ENCODE measurements at regions not wholly inside any gene's neighbourhood (a gene's known extent, or its start where the extent isn't known, plus 50 kb on each side); places are given as distances from the start of the nearest gene placed in this dataset.

GRCh38 chr4:52311464-52312125, 260.5 kb downstream of the SPATA18 start:
- peaks cover 0 to 9% of the 10 kb centered on the region in 2 donors for H3K9me3 Mint-ChIP-seq
- DNase-seq (ENCODE audit: low spot score in 2 of 2), result no peak
- peaks cover 0 to 5% of the 10 kb centered on the region in 2 donors for H3K36me3 Mint-ChIP-seq
- no peak overlapping the region for H3K27ac Mint-ChIP-seq
- no peak for ATAC-seq

DNA sequence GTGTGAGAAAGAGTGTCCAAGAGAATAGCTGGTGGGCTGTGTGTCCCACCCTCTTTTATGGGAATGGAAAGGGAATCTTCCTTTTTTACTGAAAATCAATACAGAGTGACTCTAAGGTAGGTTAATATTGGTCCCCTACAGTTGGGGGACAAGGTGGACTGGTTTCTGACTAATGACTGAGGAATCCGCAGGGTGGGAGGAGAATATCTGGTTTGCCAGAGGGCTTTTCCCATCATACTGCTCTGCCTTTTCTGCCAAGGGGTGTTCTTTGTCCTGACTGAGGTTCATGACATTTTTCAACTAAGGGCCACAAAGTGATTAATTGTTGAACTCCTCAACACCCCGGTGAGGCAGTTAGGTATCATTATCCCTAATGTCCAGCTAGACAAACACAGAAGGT, 261.6 kb downstream of the SPATA18 start:
- DNase-seq (ENCODE audit: low spot score in 2 of 2) (no peak), ATAC-seq (no peak)
- Mint-ChIP-seq H3K27ac (no peak overlapping the region), H3K36me3 (peaks cover 0 to 5% of the 10 kb centered on the region in 2 donors), H3K9me3 (peaks cover 0 to 4% of the 10 kb centered on the region in 2 donors)

- Mint-ChIP-seq H3K36me3 (peaks cover 0 to 3% of the 10 kb centered on the region in 2 donors), H3K27ac (no peak overlapping the region), H3K9me3 (peaks cover 7 to 9% of the 10 kb centered on the region in 2 donors)
- DNase-seq (ENCODE audit: low spot score in 2 of 2) (no peak), ATAC-seq (no peak)
Observed at GRCh38 chr4:52317361-52317879, 266.3 kb downstream of the SPATA18 start.

- Mint-ChIP-seq H3K9me3 (peaks cover 9 to 12% of the 10 kb centered on the region in 2 donors), H3K36me3 (peaks cover 0 to 4% of the 10 kb centered on the region in 2 donors), H3K27ac (no peak overlapping the region)
- DNase-seq (ENCODE audit: low spot score in 2 of 2), result no peak
- no peak for ATAC-seq
Observed at GRCh38 chr4:52317981-52318380, 266.9 kb downstream of the SPATA18 start.

DNA sequence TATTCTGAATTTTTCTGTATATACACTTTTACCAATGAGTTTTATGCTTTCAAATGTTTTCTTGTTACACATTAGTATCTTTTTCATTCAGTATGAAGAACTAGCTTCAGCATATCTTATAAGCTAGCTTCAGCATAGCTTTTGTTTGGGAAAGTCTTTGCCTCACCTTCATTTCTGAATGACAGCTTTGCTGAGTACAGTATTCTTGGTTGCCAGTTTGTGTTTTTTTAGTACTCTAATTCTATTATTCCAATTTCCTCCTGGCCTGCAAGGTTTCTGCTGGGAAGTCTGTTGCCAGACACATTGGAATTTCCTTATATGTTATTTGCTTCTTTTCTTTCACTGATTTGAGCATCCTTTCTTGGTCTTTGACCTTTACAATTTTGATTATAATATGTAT, 278.8 kb downstream of the SPATA18 start:
- ATAC-seq, result no peak
- Mint-ChIP-seq H3K36me3 (peaks cover 15 to 21% of the 10 kb centered on the region in 2 donors), H3K9me3 (peaks cover 18 to 33% of the 10 kb centered on the region in 2 donors), H3K27ac (no peak overlapping the region)
- no peak for DNase-seq (ENCODE audit: low spot score in 2 of 2)

- Mint-ChIP-seq H3K36me3 (no peaks in the 10 kb centered on the region), H3K9me3 (peaks cover 0 to 11% of the 10 kb centered on the region in 2 donors), H3K27ac (no peak overlapping the region)
- DNase-seq (ENCODE audit: low spot score in 2 of 2), result no peak
- no peak for ATAC-seq
Observed at GRCh38 chr4:52343595-52343994, 292.5 kb downstream of the SPATA18 start.

GRCh38 chr4:52350926-52351325, 299.8 kb downstream of the SPATA18 start:
- ATAC-seq (no peak), DNase-seq (ENCODE audit: low spot score in 2 of 2) (no peak)
- H3K36me3 Mint-ChIP-seq, result no peaks in the 10 kb centered on the region
- H3K27ac Mint-ChIP-seq, result no peak overlapping the region
- H3K9me3 Mint-ChIP-seq, result peaks cover 4 to 7% of the 10 kb centered on the region in 2 donors

- Mint-ChIP-seq H3K27ac (no peak overlapping the region), H3K36me3 (no peaks in the 10 kb centered on the region), H3K9me3 (peaks cover 0 to 4% of the 10 kb centered on the region in 2 donors)
- no peak for DNase-seq (ENCODE audit: low spot score in 2 of 2)
- no peak for ATAC-seq
Observed at GRCh38 chr4:52358366-52358765, 300.7 kb downstream of the USP46 start.

DNA sequence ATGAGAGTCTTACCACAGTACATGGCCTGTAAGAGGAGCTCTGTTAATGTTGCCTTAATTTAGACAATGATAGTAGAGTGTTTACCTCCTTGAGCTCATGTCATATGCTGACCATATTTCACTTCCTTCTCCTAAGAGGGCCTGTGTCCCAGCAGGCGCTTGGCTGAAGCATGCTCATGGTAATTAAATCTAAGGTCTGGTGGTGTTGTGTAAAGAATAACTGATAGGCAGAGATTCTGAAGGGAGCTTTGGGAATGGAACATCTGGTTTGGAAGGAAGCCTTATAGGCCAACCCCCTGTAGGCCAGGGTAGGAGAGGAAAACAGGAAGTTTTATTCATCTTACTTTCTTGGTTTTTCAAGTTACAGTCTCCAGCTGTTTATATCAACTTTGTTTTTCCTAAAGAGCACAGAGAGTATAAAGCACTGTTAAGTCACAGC, 300.2 kb downstream of the USP46 start:
- H3K9me3 Mint-ChIP-seq, result peaks cover 0 to 4% of the 10 kb centered on the region in 2 donors
- ATAC-seq, result no peak
- H3K27ac Mint-ChIP-seq, result no peak overlapping the region
- DNase-seq (ENCODE audit: low spot score in 2 of 2), result no peak
- no peaks in the 10 kb centered on the region for H3K36me3 Mint-ChIP-seq

GRCh38 chr4:52366191-52366590, 292.9 kb downstream of the USP46 start:
- Mint-ChIP-seq H3K36me3 (no peaks in the 10 kb centered on the region), H3K9me3 (no peaks in the 10 kb centered on the region), H3K27ac (no peak overlapping the region)
- ATAC-seq (no peak), DNase-seq (ENCODE audit: low spot score in 2 of 2) (no peak)

GRCh38 chr4:52366621-52367020, 292.5 kb downstream of the USP46 start:
- DNase-seq (ENCODE audit: low spot score in 2 of 2), result no peak
- no peak for ATAC-seq
- Mint-ChIP-seq H3K36me3 (no peaks in the 10 kb centered on the region), H3K9me3 (no peaks in the 10 kb centered on the region), H3K27ac (no peak overlapping the region)

DNA sequence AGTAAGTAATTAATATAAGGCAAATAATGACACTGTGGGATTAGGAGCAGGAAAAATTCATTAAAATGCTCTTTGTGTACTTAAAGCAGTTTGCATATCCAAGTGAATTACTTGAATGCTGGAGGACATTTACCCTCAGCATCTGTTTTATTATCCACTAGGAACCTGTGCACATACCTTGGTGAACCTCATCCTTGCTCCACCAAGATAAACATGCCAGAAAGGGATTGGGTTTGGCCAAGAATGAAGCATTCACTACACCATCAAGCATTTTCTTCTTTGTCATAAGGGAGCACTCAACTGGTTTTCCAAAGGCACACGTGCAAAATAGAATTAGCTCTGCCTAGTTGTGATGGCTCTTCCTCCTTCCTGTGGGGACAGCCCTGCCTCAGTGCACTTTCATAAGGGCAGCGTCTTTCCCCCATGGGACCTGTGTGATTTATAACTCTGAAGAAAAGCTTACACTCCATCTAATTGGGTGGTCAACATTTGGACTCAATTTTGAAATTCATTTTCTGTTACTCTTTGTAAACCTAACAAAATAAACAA, 291.7 kb downstream of the USP46 start:
- DNase-seq (ENCODE audit: low spot score in 2 of 2), result no peak
- Mint-ChIP-seq H3K36me3 (no peaks in the 10 kb centered on the region), H3K27ac (no peak overlapping the region), H3K9me3 (no peaks in the 10 kb centered on the region)
- no peak for ATAC-seq

GRCh38 chr4:52368895-52369294, 290.2 kb downstream of the USP46 start:
- no peaks in the 10 kb centered on the region for H3K9me3 Mint-ChIP-seq
- DNase-seq (ENCODE audit: low spot score in 2 of 2) (no peak), ATAC-seq (no peak)
- no peak overlapping the region for H3K27ac Mint-ChIP-seq
- no peaks in the 10 kb centered on the region for H3K36me3 Mint-ChIP-seq

DNA sequence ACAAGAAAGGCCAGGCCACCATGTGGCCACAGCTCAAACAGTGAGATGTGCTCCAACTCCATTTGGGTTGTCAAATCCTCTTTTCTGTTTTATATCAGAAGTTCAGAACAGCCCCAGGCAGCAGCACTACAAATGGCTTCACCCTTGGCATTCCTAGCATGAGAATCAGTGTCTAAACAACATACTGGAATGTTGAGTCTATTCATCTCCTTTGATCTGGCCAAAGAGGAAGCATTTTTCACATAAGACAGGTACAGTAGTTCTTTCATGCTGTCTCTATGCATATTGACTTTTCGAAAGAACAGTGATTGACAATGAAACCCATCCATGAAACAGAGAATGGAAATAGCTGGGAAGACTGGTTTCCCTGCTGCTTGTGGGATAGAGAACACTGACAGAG, 289.5 kb downstream of the USP46 start:
- no peaks in the 10 kb centered on the region for H3K9me3 Mint-ChIP-seq
- H3K27ac Mint-ChIP-seq, result no peak overlapping the region
- DNase-seq (ENCODE audit: low spot score in 2 of 2) (no peak), ATAC-seq (no peak)
- no peaks in the 10 kb centered on the region for H3K36me3 Mint-ChIP-seq

- Mint-ChIP-seq H3K9me3 (no peaks in the 10 kb centered on the region), H3K36me3 (no peaks in the 10 kb centered on the region), H3K27ac (no peak overlapping the region)
- DNase-seq (ENCODE audit: low spot score in 2 of 2) (no peak), ATAC-seq (no peak)
Observed at GRCh38 chr4:52370576-52370975, 288.5 kb downstream of the USP46 start.

- ATAC-seq (no peak), DNase-seq (ENCODE audit: low spot score in 2 of 2) (no peak)
- Mint-ChIP-seq H3K36me3 (no peaks in the 10 kb centered on the region), H3K27ac (no peak overlapping the region), H3K9me3 (no peaks in the 10 kb centered on the region)
Observed at GRCh38 chr4:52371841-52372240, 287.3 kb downstream of the USP46 start.

- ATAC-seq (no peak), DNase-seq (ENCODE audit: low spot score in 2 of 2) (no peak)
- Mint-ChIP-seq H3K36me3 (no peaks in the 10 kb centered on the region), H3K27ac (no peak overlapping the region), H3K9me3 (no peaks in the 10 kb centered on the region)
Observed at GRCh38 chr4:52372269-52372668, 286.8 kb downstream of the USP46 start.

DNA sequence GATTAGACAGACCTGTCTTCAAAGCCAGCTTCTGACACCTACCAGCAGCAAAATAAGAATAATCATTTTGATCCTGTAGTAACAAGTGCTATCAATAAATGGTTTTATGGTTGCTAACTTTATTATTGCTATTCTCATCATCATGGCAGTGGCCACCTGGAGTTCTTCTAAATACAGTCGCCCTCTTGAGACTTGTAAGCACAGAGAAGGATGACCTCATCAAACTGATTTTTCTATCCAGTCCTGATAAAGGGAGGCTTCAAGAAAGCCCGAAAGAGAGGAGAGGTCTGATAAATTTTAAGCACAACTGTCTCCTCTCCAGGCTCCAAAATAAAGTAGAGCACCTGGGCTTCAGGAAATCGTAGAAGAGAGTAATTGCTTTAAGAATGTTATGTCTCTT, 286.4 kb downstream of the USP46 start:
- Mint-ChIP-seq H3K27ac (no peak overlapping the region), H3K36me3 (no peaks in the 10 kb centered on the region), H3K9me3 (no peaks in the 10 kb centered on the region)
- ATAC-seq (no peak), DNase-seq (ENCODE audit: low spot score in 2 of 2) (no peak)
